ENCODE measurements at regions not wholly inside any gene's neighbourhood (a gene's known extent, or its start where the extent isn't known, plus 50 kb on each side); places are given as distances from the start of the nearest gene placed in this dataset.

DNA sequence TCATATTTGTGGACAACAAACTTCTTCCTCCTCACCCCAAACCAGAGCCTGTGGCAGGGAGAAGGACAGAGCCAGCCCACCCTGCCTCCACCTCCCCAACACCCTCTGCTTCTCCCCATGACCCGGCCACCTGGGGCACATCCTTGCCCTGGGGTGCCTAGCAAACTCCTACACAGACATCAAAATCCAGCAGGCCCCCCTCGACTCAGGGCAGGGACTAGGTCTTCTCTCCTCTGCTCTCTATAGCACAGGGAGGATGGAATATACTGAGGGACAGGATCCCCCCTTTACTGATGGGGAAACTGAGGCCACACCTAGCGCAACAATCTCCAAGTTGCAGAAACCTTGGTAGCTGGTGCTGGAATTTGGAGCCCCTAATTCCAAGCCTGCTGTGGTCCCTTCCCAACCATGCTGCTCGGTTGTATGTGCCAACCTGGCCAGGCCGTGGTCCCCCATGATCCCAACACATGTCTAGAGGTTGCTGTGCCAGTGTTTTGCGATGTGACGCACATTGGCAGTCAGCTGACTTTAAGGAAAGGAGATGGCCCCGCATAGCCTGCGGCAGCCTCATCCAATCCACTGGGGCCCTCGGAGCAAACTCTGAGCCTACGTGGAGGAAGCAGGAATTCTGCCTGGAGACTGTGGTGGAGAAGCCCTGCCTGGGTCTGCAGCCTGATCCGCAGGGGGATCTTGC is 53.9 kb upstream of the ADRA2C start:
- no TSS peak for BruUV-seq (replicated peaks)
- CTCF ChIA-PET, result no interaction called here
- no peaks in the 10 kb centered on the region for H3K36me3 ChIP-seq (ENCODE audit: control insufficient read depth, insufficient read depth, low read length)
- no peak overlapping the region for H3K4me3 ChIP-seq (ENCODE audit: low read depth, low read length)
- no peaks in the 10 kb centered on the region for H3K27me3 Mint-ChIP-seq (ENCODE audit: insufficient read depth, unreplicated experiment)
- DNase-seq, result no peak
- H3K9me3 Mint-ChIP-seq (ENCODE audit: unreplicated experiment), result no peaks in the 10 kb centered on the region
- H3K36me3 Mint-ChIP-seq (ENCODE audit: insufficient read depth, unreplicated experiment), result no peaks in the 10 kb centered on the region
- H3K27ac Mint-ChIP-seq (ENCODE audit: unreplicated experiment), result no peak overlapping the region
- intact Hi-C loops (cut with micrococcal nuclease; ENCODE audit: unreplicated experiment), result no loop called here
- no peak overlapping the region for H3K4me3 Mint-ChIP-seq (ENCODE audit: unreplicated experiment)
- H3K27me3 ChIP-seq (replicated peaks; ENCODE audit: control insufficient read depth, insufficient read depth, low read length), result no peaks in the 10 kb centered on the region
- TF ChIP-seq, protein P1, sequence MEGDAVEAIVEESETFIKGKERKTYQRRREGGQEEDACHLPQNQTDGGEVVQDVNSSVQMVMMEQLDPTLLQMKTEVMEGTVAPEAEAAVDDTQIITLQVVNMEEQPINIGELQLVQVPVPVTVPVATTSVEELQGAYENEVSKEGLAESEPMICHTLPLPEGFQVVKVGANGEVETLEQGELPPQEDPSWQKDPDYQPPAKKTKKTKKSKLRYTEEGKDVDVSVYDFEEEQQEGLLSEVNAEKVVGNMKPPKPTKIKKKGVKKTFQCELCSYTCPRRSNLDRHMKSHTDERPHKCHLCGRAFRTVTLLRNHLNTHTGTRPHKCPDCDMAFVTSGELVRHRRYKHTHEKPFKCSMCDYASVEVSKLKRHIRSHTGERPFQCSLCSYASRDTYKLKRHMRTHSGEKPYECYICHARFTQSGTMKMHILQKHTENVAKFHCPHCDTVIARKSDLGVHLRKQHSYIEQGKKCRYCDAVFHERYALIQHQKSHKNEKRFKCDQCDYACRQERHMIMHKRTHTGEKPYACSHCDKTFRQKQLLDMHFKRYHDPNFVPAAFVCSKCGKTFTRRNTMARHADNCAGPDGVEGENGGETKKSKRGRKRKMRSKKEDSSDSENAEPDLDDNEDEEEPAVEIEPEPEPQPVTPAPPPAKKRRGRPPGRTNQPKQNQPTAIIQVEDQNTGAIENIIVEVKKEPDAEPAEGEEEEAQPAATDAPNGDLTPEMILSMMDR (IDR thresholded peaks at IDR 0.05; ENCODE audit: insufficient read depth in 1 of 2, low read depth in 1 of 2, low read length in 1 of 2, severe bottlenecking in 1 of 2, unreplicated experiment in 1 of 2), result no peak
- no peaks in the 10 kb centered on the region for H3K4me1 Mint-ChIP-seq (ENCODE audit: low read depth, unreplicated experiment)
- H3K9me3 ChIP-seq, result no peaks in the 10 kb centered on the region
- POLR2A ChIA-PET, result no interaction called here
- H3K4me1 ChIP-seq, result no peaks in the 10 kb centered on the region

GRCh38 chr4:3711183-3712111 is 54.7 kb upstream of the ADRA2C start:
- Histone ChIP-seq H3K4me1 (no peaks in the 10 kb centered on the region), H3K9me3 (no peaks in the 10 kb centered on the region), H3K4me3 (ENCODE audit: low read depth, low read length) (no peak overlapping the region), H3K27me3 (replicated peaks; ENCODE audit: control insufficient read depth, insufficient read depth, low read length) (no peaks in the 10 kb centered on the region), H3K36me3 (ENCODE audit: control insufficient read depth, insufficient read depth, low read length) (no peaks in the 10 kb centered on the region)
- intact Hi-C loops (cut with micrococcal nuclease; ENCODE audit: unreplicated experiment), result no loop called here
- CTCF ChIA-PET, result no interaction called here
- Mint-ChIP-seq H3K4me1 (ENCODE audit: low read depth, unreplicated experiment) (no peaks in the 10 kb centered on the region), H3K36me3 (ENCODE audit: insufficient read depth, unreplicated experiment) (no peaks in the 10 kb centered on the region), H3K27ac (ENCODE audit: unreplicated experiment) (no peak overlapping the region), H3K27me3 (ENCODE audit: insufficient read depth, unreplicated experiment) (no peaks in the 10 kb centered on the region), H3K9me3 (ENCODE audit: unreplicated experiment) (no peaks in the 10 kb centered on the region), H3K4me3 (ENCODE audit: unreplicated experiment) (no peak overlapping the region)
- no peak for DNase-seq
- POLR2A ChIA-PET, result no interaction called here
- BruUV-seq (replicated peaks), result no TSS peak
- TF ChIP-seq, protein P1 (IDR thresholded peaks at IDR 0.05; ENCODE audit: insufficient read depth in 1 of 2, low read depth in 1 of 2, low read length in 1 of 2, severe bottlenecking in 1 of 2, unreplicated experiment in 1 of 2), result no peak

GRCh38 chr4:3710451-3711182 is 55.6 kb upstream of the ADRA2C start:
- Histone ChIP-seq H3K36me3 (ENCODE audit: control insufficient read depth, insufficient read depth, low read length) (no peaks in the 10 kb centered on the region), H3K9me3 (no peaks in the 10 kb centered on the region), H3K4me1 (no peaks in the 10 kb centered on the region), H3K4me3 (ENCODE audit: low read depth, low read length) (no peak overlapping the region), H3K27me3 (replicated peaks; ENCODE audit: control insufficient read depth, insufficient read depth, low read length) (no peaks in the 10 kb centered on the region)
- CTCF ChIA-PET, result no interaction called here
- POLR2A ChIA-PET, result no interaction called here
- DNase-seq, result no peak
- H3K9me3 Mint-ChIP-seq (ENCODE audit: unreplicated experiment), result no peaks in the 10 kb centered on the region
- H3K4me1 Mint-ChIP-seq (ENCODE audit: low read depth, unreplicated experiment), result no peaks in the 10 kb centered on the region
- no peak overlapping the region for H3K4me3 Mint-ChIP-seq (ENCODE audit: unreplicated experiment)
- intact Hi-C loops (cut with micrococcal nuclease; ENCODE audit: unreplicated experiment), result no loop called here
- no peaks in the 10 kb centered on the region for H3K27me3 Mint-ChIP-seq (ENCODE audit: insufficient read depth, unreplicated experiment)
- H3K27ac Mint-ChIP-seq (ENCODE audit: unreplicated experiment), result no peak overlapping the region
- BruUV-seq (replicated peaks), result no TSS peak
- TF ChIP-seq, protein P1 (IDR thresholded peaks at IDR 0.05; ENCODE audit: insufficient read depth in 1 of 2, low read depth in 1 of 2, low read length in 1 of 2, severe bottlenecking in 1 of 2, unreplicated experiment in 1 of 2), result no peak
- H3K36me3 Mint-ChIP-seq (ENCODE audit: insufficient read depth, unreplicated experiment), result no peaks in the 10 kb centered on the region
